Mesodermal cell (in vitro differentiated cells): ENCODE measurements at regions not wholly inside any gene's neighbourhood (a gene's known extent, or its start where the extent isn't known, plus 50 kb on each side); places are given as distances from the start of the nearest gene placed in this dataset.

Experiments
- H3K27ac ChIP-seq: 2 replicates; pipeline ENCODE4 v1.7.0; 2013; ENCODE audit warnings: mild to moderate bottlenecking, low read depth, low read length, moderate library complexity; ENCODE audit not compliant: severe bottlenecking
- H3K36me3 ChIP-seq: 2 replicates; pipeline ENCODE4 v1.7.1; 2013; ENCODE audit warnings: mild to moderate bottlenecking, low read length, moderate library complexity; ENCODE audit not compliant: control insufficient read depth, insufficient read depth
- H3K4me1 ChIP-seq: one replicate; pipeline ENCODE4 v1.7.1; 2013; ENCODE audit warnings: mild to moderate bottlenecking, low read length; ENCODE audit not compliant: insufficient read depth, control insufficient read depth, poor library complexity, severe bottlenecking
- H3K4me3 ChIP-seq: 2 replicates; pipeline ENCODE4 v1.7.0; 2013; ENCODE audit warnings: low read length, control low read depth, mild to moderate bottlenecking; ENCODE audit not compliant: insufficient read depth, poor library complexity, severe bottlenecking; ENCODE audit errors: extremely low read depth
- H3K9me3 ChIP-seq: 2 replicates; pipeline ENCODE4 v1.7.1; 2013; ENCODE audit warnings: mild to moderate bottlenecking, low read length, moderate library complexity; ENCODE audit not compliant: control insufficient read depth
- WGBS, 2 experiments: methylation state at CpG; one replicate each; pipeline ENCODE4 v1.1.5; 2013; ENCODE audit warnings: missing lambda C conversion rate in 2 of 2; ENCODE audit not compliant: insufficient coverage in 2 of 2; 5-methylcytosine and 5-hydroxymethylcytosine counted together

DNA sequence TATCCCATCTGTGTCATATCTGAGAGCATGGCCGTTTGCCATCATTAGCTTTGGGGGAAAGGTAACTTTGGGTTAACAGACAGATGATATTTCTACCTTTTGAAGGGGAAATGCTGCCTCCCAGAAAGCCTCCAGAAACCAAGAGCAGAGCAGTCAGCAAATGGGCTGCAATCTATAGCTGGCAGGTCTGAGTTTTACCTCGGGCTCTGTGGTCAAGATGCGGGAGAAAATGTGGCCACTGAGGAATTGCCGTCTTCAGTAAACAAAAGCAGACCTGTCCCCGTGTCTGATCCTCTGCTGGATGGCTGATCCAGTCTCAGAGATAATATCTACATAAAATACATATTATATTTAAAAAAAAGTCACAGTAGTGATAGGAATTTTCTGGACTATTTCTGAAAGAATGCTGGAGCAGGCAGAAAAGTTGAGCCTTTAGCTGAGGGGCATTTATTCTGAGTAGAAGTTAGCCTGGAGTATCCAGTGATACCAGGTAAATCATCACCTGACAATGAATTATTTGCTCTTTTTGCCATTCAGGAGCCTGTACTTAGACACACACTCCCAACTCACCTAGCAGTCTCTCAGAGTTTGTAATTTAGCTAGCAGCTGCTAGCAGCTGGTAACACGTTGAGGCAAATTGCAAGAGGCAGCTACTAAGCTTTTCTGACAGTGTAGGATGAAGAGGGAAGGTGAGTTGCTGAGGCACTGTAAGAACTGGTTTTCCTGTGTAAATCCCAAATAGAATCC is 285.3 kb upstream of the RARB start:
- Histone ChIP-seq H3K4me1 (no peaks in the 10 kb centered on the region), H3K4me3 (no peak overlapping the region), H3K36me3 (no peaks in the 10 kb centered on the region), H3K9me3 (no peaks in the 10 kb centered on the region), H3K27ac (no peak overlapping the region)
- 81 to 88% methylated on average over 3 to 4 of the region's 6 CpGs for WGBS, 2 experiments

DNA sequence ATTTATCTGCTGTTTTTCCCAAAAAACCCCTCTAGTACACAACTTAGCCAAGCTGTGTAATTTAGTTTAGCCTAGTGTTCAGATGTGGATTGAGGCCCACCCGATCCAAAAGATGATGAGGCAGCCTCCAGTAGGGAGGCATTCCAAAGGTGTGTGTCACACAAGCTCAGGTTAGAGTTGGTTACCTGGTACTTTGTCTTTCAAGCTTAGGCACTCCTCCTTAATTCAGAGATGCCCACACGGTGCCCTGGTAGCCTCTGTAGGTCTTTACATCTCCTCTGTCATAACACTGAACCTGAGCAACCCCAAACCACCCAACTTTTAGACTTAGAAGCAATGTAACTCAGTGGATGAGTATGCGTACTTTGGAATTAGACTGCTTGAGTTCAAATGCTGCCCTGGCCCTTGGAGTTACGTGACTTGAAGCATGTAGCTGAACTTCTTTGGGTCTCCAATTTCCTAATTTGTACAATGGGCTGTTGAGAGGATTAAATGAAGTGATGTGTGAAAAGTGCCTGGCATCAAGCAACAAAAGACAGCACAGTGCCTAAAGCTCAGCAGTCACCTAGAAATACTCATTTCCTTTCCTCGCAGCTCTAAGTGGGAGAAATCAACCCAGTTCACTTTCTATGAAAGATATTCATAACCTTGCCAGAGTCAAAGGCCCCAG is 284.6 kb upstream of the RARB start:
- peaks cover 4% of the 10 kb centered on the region for H3K4me1 ChIP-seq
- no peaks in the 10 kb centered on the region for H3K36me3 ChIP-seq
- WGBS, 2 experiments: 75 to 87% methylated on average over 3 to 5 of the region's 5 CpGs
- H3K4me3 ChIP-seq: no peak overlapping the region
- no peak overlapping the region for H3K27ac ChIP-seq
- no peaks in the 10 kb centered on the region for H3K9me3 ChIP-seq

DNA sequence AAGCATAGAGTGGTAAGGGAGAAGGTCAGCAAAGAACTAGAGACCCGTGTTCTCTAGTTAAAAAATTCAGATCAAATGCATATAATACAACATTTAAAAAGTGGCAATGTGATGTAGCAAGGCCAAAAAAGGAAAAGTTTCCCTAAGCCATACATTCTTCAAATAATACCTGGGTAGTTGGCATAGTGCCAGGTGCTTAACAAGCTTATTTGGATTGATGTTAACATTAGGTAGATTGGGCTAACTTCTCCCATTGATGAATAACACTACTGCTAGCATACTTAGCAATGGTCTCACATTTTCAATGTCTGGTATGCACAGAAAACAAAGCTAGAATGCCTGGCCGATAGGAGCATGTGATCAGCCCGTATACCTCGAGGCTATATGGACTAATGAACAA is 283.6 kb upstream of the RARB start:
- Histone ChIP-seq H3K36me3 (no peaks in the 10 kb centered on the region), H3K27ac (no peak overlapping the region), H3K4me1 (peaks cover 5% of the 10 kb centered on the region), H3K9me3 (no peaks in the 10 kb centered on the region), H3K4me3 (no peak overlapping the region)
- WGBS, 2 experiments: no CpG with 5 or more reads among the region's 4 CpGs

DNA sequence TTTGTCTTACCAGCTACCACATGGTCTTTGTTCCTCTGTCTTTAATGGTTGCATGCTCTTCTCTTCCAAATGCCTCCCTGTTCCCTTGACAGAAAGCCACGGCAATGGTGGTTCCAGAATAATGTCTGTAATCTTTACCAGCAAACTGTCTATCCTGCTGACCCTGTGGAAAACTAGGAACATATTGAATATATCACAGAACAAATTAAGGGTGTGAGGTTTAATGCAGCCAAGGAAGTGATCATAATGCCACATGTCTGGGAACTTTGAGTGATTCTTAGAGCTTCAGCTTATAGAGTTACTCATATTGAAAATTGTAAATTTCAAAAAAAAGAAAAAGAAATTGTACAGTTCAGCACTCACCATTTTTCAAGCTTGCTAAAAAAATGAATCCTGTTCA is 282.9 kb upstream of the RARB start:
- Histone ChIP-seq H3K9me3 (no peaks in the 10 kb centered on the region), H3K4me1 (peaks cover 5% of the 10 kb centered on the region)
- WGBS, 2 experiments: 80% methylated on average over 1 of the region's 1 CpG; no CpG with 5 or more reads in 1 of the 2 experiments

GRCh38 chr3:25150199-25150598 is 277.9 kb upstream of the RARB start:
- Histone ChIP-seq H3K36me3 (no peaks in the 10 kb centered on the region), H3K9me3 (no peaks in the 10 kb centered on the region), H3K4me3 (no peak overlapping the region), H3K4me1 (peaks cover 15% of the 10 kb centered on the region), H3K27ac (no peak overlapping the region)
- 86 to 100% methylated on average over 1 of the region's 1 CpG for WGBS, 2 experiments

More for the DNA sequence above, 282.9 kb upstream of the RARB start:
- Histone ChIP-seq H3K27ac (no peak overlapping the region), H3K4me3 (no peak overlapping the region), H3K36me3 (no peaks in the 10 kb centered on the region)

DNA sequence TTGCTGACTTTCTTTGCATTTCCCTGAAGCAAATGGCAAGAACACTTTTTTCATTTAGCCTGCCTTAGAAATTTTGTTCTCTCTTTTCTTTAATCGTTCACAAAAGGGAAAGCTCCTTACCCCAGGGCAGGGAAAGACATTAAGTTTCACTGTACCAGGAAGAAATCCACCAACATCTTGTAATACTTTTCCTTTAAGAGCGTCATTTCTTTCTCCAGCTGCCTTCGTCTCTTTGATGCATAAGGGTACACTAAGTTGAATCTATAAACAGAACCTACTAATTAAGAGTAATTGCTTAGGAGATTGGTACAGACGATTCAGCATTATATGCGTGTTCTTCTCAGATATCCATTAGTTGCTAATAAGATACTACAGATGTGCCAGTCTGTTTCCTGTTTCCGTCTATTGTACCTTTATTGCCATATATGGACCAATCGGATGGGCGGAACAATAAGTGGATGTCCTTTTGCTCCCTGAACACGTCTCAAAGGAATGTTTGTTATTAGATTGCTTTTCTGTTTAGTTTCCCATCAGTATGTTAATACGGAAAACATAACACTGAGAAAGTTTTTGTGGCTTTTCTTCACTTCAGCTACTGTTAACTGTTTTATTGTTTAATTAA is 276.7 kb upstream of the RARB start:
- H3K4me1 ChIP-seq: peaks cover 22% of the 10 kb centered on the region
- H3K27ac ChIP-seq: no peak overlapping the region
- WGBS, 2 experiments: 85 to 95% methylated on average over 4 to 5 of the region's 10 CpGs
- H3K9me3 ChIP-seq: no peaks in the 10 kb centered on the region
- no peaks in the 10 kb centered on the region for H3K36me3 ChIP-seq
- no peak overlapping the region for H3K4me3 ChIP-seq

DNA sequence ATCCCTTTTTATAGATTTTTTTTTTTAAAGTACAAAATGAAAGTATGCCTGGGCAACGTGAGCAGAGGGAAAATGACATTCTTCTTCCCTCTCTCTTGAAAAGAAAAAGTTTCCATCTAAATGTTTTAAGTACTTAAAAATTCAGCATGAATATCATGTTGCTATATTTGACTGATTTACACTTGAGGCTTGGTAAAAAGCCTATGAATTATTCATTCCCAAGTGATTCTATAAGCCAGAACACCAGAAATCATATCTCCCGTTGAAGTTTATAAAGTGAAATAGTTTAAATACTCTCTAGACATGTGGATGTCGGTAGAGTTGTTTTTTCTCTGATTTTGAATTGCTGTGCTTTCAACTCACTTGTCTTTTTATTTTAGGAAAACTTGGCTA is 276.2 kb upstream of the RARB start:
- no peaks in the 10 kb centered on the region for H3K9me3 ChIP-seq
- no CpG with 5 or more reads among the region's 3 CpGs for WGBS, 2 experiments
- no peaks in the 10 kb centered on the region for H3K36me3 ChIP-seq
- H3K4me3 ChIP-seq: no peak overlapping the region
- H3K27ac ChIP-seq: no peak overlapping the region
- peaks cover 22% of the 10 kb centered on the region for H3K4me1 ChIP-seq

DNA sequence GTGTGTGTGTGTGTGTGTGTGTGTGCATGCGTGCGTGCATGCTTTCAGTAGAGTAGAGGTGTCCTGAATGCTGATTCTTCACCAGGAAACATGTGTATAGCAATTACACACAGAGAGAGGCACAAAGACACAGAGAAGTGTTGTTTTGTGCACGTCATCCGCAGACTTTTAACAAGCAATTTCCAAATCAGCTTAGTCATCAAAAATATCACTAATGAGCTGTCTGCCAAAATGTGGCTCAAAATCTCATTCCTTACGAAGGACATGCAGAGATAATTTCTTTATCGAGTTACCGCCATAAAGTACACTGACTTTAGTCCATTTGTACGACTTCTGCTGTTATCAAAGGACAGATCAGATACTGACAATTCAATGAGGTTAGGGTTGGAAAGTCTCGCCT is 274.9 kb upstream of the RARB start:
- Histone ChIP-seq H3K4me1 (peaks cover 28% of the 10 kb centered on the region), H3K9me3 (no peaks in the 10 kb centered on the region), H3K4me3 (no peak overlapping the region), H3K27ac (no peak overlapping the region), H3K36me3 (no peaks in the 10 kb centered on the region)
- WGBS, 2 experiments: 98% methylated on average over 5 of the region's 9 CpGs

DNA sequence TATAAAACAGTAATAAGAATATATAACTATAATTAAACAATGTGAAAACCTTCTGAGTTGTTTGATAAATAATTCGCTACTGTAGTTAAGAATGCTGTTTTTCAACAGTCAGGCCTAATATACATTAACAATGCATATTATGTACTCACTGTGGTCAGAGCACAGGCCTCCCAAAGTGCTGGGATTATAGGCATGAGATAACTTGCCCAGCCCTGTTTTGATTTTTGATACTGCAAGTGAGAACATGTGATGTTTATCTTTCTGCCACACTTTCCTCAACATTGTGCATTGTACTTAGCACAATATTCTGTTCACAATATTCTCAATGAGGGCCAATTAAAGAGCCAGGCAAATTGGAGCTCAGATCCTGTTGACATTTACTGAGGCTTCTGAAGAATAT is 274.5 kb upstream of the RARB start:
- no peaks in the 10 kb centered on the region for H3K9me3 ChIP-seq
- H3K27ac ChIP-seq: no peak overlapping the region
- no peak overlapping the region for H3K4me3 ChIP-seq
- no peaks in the 10 kb centered on the region for H3K36me3 ChIP-seq
- H3K4me1 ChIP-seq: peaks cover 24% of the 10 kb centered on the region
- no CpG with 5 or more reads among the region's 1 CpG for WGBS, 2 experiments

GRCh38 chr3:25155652-25156471 is 272.2 kb upstream of the RARB start:
- no peak overlapping the region for H3K4me3 ChIP-seq
- 0 to 4% methylated on average over 2 to 3 of the region's 4 CpGs for WGBS, 2 experiments
- no peaks in the 10 kb centered on the region for H3K9me3 ChIP-seq
- no peaks in the 10 kb centered on the region for H3K36me3 ChIP-seq
- peak overlapping the region; percentile 97 for H3K27ac ChIP-seq
- H3K4me1 ChIP-seq: peaks cover 23% of the 10 kb centered on the region
